ENCODE measurements at regions not wholly inside any gene's neighbourhood (a gene's known extent, or its start where the extent isn't known, plus 50 kb on each side); places are given as distances from the start of the nearest gene placed in this dataset.

GRCh38 chr14:100423317-100424010 lies 100.3 kb downstream of the SLC25A47 start:
- no peak for TF ChIP-seq CTCF (IDR thresholded peaks at IDR 0.05; ENCODE audit: insufficient read depth, low read depth, low read length)
- no peak for DNase-seq (ENCODE audit: low read depth)
- no peak overlapping the region for H3K4me3 ChIP-seq (ENCODE audit: low read depth, low read length)

GRCh38 chr14:100424504-100425428 lies 101.6 kb downstream of the SLC25A47 start:
- TF ChIP-seq CTCF (IDR thresholded peaks at IDR 0.05; ENCODE audit: insufficient read depth, low read depth, low read length) = no peak
- no peak overlapping the region for H3K4me3 ChIP-seq (ENCODE audit: low read depth, low read length)
- no peak for DNase-seq (ENCODE audit: low read depth)

DNA sequence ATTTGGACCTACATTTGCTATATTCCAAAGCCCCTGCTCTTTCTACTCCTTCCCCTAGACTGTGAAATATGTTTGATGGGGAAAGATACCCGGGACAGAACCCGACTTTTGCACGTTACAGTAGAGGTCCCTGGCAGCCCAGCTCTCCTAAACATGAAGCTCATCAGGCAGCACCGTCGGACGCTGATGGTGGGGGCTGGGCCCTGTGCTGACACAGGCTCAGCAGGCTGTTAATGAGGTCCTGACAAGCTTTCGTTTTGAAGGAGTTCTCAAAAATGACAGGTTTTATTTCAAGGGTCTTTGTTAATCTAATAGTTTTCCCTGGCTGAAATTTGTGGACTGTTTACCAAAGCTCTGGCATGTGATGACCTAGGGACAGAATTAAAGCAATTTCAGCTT lies 102.3 kb downstream of the SLC25A47 start:
- no peak for DNase-seq (ENCODE audit: low read depth)
- TF ChIP-seq CTCF (IDR thresholded peaks at IDR 0.05; ENCODE audit: insufficient read depth, low read depth, low read length) = no peak
- no peak overlapping the region for H3K4me3 ChIP-seq (ENCODE audit: low read depth, low read length)

GRCh38 chr14:100426314-100426713 lies 103.2 kb downstream of the SLC25A47 start:
- TF ChIP-seq CTCF (IDR thresholded peaks at IDR 0.05; ENCODE audit: insufficient read depth, low read depth, low read length) = no peak
- H3K4me3 ChIP-seq (ENCODE audit: low read depth, low read length) = no peak overlapping the region
- no peak for DNase-seq (ENCODE audit: low read depth)

GRCh38 chr14:100427166-100427565 lies 104.0 kb downstream of the SLC25A47 start:
- no peak for DNase-seq (ENCODE audit: low read depth)
- H3K4me3 ChIP-seq (ENCODE audit: low read depth, low read length) = no peak overlapping the region
- no peak for TF ChIP-seq CTCF (IDR thresholded peaks at IDR 0.05; ENCODE audit: insufficient read depth, low read depth, low read length)

DNA sequence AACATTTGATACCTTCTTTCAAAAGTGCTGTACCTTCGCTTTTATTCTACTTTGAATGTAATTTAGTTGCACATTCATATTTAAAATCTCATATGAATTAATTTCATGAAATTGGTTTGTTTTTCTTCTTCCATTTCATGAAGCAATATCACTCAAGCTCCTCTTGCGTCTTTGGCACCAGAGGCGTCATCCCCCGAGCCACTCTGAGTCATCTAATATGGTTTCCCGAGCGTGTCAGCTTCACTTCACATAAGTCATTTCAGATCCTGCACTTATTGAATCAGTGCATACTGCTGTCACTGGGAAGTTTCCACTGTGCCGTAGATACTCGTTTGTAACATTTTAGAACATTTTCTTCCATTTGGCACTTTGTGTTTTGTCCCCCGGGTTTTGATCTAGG lies 105.6 kb downstream of the SLC25A47 start:
- no peak overlapping the region for H3K4me3 ChIP-seq (ENCODE audit: low read depth, low read length)
- TF ChIP-seq CTCF (IDR thresholded peaks at IDR 0.05; ENCODE audit: insufficient read depth, low read depth, low read length) = no peak
- DNase-seq (ENCODE audit: low read depth) = peak; percentile 28
